ENCODE measurements at regions not wholly inside any gene's neighbourhood (a gene's known extent, or its start where the extent isn't known, plus 50 kb on each side); places are given as distances from the start of the nearest gene placed in this dataset.

- DNase-seq: no peak
These were observed 53.0 kb upstream of the CLDN14 start for GRCh38 chr21:36532769-36533467.

GRCh38 chr21:36533468-36533848 lies 53.5 kb upstream of the CLDN14 start:
- no peak for DNase-seq

- no peak for DNase-seq
These were observed 54.7 kb upstream of the CLDN14 start for GRCh38 chr21:36534656-36535055.

GRCh38 chr21:36535618-36536241 lies 55.8 kb upstream of the CLDN14 start:
- DNase-seq: no peak

- DNase-seq: no peak
These were observed 58.8 kb upstream of the CLDN14 start for GRCh38 chr21:36538761-36539160.

- no peak for DNase-seq
These were observed 59.7 kb upstream of the CLDN14 start for GRCh38 chr21:36539434-36540150.

GRCh38 chr21:36540700-36541099 lies 60.8 kb upstream of the CLDN14 start:
- DNase-seq: no peak

GRCh38 chr21:36541721-36542139 lies 61.8 kb upstream of the CLDN14 start:
- no peak for DNase-seq

- DNase-seq: no peak
These were observed 62.6 kb upstream of the CLDN14 start for GRCh38 chr21:36542312-36543101.

GRCh38 chr21:36543924-36544323 lies 64.0 kb upstream of the CLDN14 start:
- DNase-seq: no peak

GRCh38 chr21:36544545-36544944 lies 64.6 kb upstream of the CLDN14 start:
- DNase-seq: no peak

GRCh38 chr21:36545776-36546511 lies 66.0 kb upstream of the CLDN14 start:
- no peak for DNase-seq

- no peak for DNase-seq
These were observed 67.5 kb upstream of the CLDN14 start for GRCh38 chr21:36547464-36547863.

- no peak for DNase-seq
These were observed 68.9 kb upstream of the CLDN14 start for GRCh38 chr21:36548866-36549265.

- no peak for DNase-seq
These were observed 69.5 kb upstream of the CLDN14 start for GRCh38 chr21:36549470-36549869.

GRCh38 chr21:36550761-36551160 lies 70.8 kb upstream of the CLDN14 start:
- DNase-seq: no peak

- no peak for DNase-seq
These were observed 71.4 kb upstream of the CLDN14 start for GRCh38 chr21:36551321-36551720.

GRCh38 chr21:36551731-36552433 lies 72.0 kb upstream of the CLDN14 start:
- no peak for DNase-seq

- no peak for DNase-seq
These were observed 72.5 kb upstream of the CLDN14 start for GRCh38 chr21:36552434-36552785.

GRCh38 chr21:36553406-36553805 lies 73.5 kb upstream of the CLDN14 start:
- DNase-seq: no peak

GRCh38 chr21:36554411-36555157 lies 74.7 kb upstream of the CLDN14 start:
- DNase-seq: no peak
